Mucosa of gallbladder (tissue), 1 donor: ENCODE measurements at regions not wholly inside any gene's neighbourhood (a gene's known extent, or its start where the extent isn't known, plus 50 kb on each side); places are given as distances from the start of the nearest gene placed in this dataset.

Experiments
- DNase-seq: peaks from one replicate; pipeline ENCODE4 v3.0.0-alpha.2; 2020; ENCODE audit warnings: low spot score
- donor health status: DM: no; HTN: no; CAD: no.

GRCh38 chr2:2642906-2643890, 312.1 kb upstream of the MYT1L start:
- DNase-seq = no peak

DNA sequence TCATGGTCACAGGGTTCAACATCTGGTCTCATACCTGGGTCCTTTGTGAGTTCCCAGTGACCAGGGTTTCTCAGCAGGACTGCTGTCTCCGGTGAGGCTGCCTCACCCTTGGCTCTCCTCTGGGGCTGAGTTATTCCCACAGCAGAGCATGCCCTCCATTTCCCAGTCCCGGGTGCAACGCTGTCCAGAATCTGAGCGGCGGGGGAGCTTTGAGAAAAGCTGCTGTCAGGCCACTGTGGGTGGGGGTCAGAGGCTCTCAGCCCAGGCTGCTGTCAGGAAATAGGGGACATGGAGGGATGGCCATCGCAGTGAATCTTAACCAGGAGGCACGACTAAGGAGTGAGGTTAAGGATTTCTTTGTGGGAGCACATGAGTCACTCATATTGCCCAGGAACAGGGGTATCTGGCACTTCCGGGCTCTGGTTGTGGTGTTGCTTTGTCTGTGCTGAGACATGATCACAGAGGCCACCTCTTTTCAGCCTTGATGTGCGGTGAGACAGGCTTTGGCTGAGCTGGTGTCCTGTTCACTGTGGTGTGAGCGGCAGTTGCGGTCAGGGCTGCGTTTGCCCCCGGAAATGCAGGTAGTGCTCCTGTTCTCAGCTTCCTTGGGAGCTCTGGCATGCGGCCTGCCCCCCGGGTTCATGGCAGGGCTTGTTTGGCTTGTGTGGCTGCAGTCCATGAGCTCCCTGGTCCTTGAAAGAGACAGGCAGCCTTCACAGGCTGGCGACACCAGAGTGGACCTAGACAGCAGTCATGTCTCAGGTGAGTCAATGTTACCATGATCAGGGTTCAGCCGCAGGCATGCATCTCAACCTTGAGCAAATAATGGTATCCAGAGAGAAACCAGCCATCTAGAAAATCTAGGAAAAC, 310.7 kb upstream of the MYT1L start:
- no peak for DNase-seq

DNA sequence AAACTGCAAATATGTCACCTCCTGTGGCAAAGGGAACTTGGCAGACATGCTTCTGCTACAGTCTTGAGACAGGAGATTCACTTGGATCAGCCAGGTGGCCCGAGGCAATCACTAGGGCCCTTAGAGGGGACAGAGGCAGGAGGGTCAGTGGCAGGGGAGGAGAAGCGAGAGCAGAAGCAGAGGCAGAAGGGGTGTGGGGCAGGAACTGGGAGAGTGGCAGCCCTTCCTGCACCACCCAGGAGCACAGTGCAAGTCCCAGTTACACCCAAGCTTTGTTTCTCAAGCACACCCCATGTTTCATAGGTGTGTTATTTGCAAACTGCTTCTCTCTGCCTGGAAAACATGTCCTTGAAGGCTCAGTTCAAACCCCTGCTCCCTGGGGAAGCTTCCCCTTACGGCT, 309.7 kb upstream of the MYT1L start:
- no peak for DNase-seq

DNA sequence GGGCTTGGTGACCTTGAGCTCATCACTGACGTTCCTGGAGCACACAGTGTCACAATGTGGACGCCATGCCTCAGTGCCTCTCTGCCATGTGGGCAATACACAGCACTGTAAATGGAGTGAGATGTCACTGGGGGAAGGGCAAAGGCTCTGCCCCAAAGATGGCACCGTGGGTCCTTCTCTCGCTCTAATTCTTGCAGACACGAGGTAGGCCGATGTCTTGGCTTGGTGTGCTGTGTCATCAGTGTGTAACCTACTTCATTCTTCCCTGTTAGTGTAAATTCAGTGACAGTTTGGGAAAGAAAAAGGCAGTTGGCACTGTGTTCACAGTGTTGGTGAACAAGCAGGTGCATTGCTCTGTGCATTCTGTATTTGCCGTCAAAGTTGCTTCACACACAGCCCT, 309.3 kb upstream of the MYT1L start:
- no peak for DNase-seq

DNA sequence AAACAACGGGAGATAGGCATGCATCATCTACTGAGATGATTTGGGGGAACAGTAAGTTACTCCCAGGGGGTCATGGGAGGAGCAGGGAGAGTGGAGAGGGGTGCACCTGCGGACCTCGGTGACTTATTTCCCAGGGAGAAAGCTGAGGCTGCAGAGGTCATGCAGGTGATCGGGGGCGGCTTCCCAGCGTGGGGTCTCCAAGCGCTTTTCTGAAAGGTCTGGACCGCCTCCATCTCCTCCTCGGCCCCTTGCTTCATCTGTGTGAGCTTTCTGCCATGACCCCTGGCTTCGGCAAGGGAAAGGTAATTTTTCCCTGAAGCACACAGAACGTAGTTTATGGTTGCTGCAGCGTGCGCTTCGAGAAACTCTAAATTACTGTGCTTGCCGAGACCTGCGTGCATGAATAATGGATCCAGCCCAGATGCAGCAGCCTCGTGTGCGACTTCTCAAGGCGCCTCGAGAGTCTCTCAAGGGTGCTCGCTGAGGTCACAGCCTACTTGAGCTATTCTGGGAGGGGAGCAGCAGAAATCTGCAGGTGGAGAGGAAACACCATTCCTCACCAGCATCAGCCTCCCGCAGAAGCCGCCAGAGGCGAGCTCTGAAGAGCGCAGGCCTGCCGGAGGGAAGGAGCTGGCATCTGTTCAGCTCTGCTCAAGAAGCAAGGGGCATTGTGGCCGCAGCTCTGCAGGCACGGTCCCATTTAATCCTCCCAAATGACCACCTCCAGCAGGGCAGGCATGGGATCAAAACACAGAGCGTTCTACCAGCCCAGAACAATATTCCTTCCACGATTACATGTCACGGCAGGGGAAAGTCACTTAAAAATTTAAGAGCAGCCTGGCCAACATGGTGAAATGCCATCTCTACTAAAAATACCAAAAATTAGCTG, 308.4 kb upstream of the MYT1L start:
- no peak for DNase-seq

DNA sequence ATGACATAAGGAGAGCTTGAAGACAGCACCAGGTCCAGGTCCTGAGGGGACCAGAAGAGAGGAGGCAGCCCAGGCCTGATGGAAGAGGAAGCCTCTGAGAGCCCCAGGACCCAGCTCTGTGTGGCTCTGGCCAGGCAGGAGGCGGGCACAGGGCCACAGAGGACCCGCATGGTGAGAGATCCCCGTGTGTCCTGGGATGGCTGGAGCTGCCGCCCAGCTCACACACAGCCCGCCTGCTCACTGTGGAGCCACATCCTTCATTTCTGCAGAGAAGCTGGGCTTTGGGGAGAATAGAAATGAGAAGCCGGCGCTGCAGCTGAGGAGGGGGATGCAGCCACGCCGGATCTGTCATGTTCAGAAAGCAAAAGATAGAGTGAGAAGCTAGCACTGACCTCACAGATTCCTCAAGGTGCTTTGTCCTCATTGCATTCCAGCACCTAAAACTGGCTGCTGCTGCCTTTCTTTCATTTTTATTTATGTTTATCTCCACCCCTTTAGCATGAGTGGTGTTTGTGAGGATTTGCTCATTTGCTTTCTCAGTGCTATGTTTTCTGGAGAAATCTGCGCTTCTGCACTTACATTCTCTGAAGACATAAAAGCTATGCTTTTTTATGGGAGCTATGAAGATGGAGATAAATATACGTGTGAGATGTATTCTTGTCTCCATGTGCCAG, 307.6 kb upstream of the MYT1L start:
- no peak for DNase-seq

DNA sequence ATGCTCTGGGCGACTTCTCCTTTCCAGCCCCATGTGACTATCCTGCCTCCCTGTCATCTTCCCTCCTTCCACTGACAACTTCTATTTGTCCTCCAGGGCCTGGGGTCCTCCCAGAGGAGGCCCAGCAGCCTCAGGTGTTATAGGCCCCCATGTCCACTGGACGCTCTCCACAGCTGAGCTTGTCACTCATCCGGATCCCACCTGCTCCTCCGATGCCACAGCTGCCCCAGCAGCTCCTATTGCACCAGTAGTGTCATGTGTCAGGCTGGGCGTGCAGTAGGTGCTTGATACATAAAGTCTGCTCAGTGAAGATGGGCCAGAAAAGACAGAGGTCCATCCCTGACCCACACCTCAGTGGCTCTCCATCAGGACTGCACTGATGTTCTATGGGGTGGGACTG, 305.7 kb upstream of the MYT1L start:
- no peak for DNase-seq

- no peak for DNase-seq
These were observed 304.0 kb upstream of the MYT1L start for GRCh38 chr2:2635025-2635528.

GRCh38 chr2:2633017-2633416, 301.9 kb upstream of the MYT1L start:
- no peak for DNase-seq

GRCh38 chr2:2623939-2624338, 292.9 kb upstream of the MYT1L start:
- no peak for DNase-seq

DNA sequence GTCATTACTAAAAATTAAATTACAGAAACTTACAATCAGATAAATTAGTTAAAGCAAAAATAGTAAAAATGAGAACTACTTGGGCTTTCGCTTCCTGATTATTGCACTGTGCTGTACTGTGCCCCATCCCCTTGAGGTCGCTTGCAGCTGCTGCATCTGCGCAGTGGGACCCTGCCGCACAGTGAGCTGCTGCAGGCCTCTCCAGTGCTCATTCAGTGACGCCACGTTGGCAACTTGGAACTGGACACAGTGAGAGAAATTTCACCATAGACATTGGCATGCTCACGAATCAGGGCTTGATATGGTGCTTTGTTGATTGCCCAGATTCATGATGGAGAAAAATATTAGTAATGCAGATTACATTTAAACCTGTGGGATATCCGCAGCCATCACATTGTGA, 290.8 kb upstream of the MYT1L start:
- DNase-seq = no peak

DNA sequence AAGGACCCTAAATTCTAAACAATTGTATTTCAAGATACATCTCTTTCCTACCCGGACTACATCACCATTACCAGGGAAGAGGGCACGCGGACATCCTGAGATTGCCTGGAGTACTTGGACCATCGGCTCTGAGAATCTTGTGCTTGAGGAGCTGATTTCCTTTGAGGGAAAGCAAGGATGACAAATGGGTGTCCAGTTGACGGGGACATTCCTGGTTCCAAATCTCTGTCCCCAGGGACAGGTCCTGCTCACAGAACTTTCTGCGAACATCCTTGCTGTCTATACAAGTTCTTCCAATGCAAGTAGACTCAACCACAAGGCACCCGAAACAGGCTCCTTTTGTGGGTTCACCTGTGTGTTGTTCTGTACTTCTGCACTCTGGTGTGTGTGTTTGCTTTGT, 289.5 kb upstream of the MYT1L start:
- no peak for DNase-seq

GRCh38 chr2:2619995-2620394, 288.9 kb upstream of the MYT1L start:
- no peak for DNase-seq

DNA sequence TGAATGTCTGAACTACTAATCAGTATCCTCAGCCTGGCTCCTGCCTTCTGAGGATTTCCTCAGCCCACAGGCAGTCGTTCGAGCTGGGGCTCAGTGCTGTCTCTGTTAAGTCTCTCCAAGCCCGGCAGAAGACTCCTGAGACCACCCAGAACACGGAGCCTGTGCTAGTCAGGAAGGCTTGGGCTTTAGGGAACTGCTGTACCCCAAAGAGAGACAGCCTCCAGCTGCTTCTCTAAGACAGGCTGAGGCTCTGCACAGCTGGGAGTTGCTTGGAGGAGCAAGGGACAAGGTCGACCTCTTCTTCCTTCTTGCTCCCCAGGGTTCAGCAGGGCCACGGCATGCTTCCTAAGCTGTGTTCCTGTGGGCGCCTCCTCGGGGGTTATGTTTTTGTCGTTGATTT, 283.4 kb upstream of the MYT1L start:
- no peak for DNase-seq

DNA sequence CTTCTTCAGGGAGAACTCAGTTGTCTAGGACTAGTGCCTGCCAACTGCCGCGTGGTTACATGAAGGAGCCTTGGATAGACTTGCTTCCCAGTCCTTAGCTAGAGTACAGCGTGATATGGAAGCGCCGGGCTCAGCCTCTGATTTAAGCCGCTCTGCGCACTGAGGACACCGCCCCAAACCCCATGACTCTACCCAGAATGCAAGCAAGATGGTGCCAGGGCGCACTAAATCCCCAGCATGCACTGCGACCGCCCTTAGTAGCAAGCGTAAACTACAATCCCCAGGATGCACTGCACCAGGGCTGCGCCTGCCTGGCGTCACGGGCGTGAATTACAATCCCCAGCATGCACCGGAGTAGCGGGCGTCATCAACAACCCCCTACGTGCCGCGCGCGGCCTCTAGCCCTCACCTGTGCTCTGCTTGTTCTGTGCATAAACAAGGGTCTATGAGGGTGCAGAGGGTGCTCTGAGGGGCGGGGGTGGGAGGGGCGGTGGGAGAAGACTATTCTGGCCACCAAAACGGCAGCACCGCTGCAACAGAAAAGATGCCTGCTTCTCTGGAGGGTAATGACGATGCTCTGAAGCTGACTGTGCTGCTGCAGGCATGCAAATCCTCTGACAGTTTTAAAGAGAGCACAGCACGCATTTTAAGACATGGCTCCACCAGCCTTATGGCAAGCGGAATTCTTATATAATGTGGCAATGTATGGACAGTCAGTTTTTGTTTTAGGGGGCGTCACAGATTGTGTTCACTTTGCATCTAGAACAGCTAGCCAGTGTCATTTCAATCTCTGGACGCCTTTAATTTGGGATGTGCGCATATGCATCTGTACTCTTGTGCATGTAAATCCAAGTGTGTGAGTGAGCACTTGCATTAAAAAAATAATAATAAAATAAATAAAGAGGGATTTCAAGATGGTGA, 282.5 kb upstream of the MYT1L start:
- DNase-seq = peak; percentile 97

GRCh38 chr2:2610751-2611150, 279.7 kb upstream of the MYT1L start:
- DNase-seq = no peak

DNA sequence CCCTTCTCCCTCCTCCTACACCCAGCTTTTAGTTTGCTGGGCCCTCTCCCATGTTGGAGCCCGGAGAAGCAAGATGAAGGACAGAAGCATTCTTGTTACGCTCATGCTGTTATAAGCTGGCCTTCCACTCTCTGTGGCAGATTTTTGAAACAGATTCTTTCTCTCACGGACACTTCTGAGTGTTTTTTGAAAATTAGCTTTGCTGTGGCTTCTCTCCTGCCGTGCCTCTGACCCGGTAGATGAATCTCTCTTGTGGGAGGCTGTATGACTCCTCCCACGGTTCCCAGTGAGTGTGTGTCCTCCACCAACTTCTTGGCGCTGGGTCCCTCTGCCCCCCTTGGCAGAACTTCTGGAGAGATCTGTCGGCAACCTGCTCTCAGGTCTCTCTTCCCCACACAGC, 269.3 kb upstream of the MYT1L start:
- DNase-seq = no peak

DNA sequence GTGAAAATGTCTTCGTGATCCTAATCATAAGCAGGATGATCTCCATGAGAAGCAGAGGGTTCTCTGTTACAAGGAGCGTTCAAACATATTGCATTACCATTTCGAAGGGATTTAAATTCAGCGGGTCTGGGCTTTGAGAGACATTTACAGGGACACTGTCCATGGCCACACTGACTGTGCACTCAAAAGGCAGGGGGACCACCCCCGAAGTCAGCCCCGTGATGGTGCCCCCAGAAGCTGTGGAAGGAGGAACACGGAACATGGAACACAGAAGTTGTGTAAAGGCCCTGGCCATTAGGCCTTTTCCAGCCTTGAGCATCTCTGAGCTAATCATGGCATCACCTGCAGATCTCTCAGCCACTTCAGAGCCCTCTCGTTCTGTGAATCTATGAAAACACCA, 268.4 kb upstream of the MYT1L start:
- no peak for DNase-seq

GRCh38 chr2:2597712-2598111, 266.6 kb upstream of the MYT1L start:
- no peak for DNase-seq

DNA sequence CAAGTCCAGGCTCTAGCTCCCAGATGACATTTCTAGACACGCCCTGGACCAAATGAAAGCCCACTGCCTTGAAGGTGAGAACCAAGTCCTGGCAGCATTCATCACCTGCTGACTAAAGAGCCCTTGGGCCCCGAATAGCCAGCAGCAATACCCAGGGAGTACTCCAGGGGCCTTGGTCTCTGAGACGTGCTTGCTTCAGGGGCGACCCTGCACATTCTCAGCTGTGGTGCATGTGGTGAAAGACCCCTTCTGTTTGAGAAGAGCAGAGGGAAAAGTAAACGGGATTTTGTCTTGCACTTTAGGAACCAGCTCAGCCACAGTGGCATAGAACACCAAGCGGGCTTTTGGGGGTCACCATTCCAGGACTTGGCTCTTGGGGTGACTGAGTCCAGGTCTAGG, 260.5 kb upstream of the MYT1L start:
- DNase-seq = no peak
